AG04449 (cell line): ENCODE measurements at regions not wholly inside any gene's neighbourhood (a gene's known extent, or its start where the extent isn't known, plus 50 kb on each side); places are given as distances from the start of the nearest gene placed in this dataset.

Experiments used
- CTCF ChIA-PET: fragments of 350-600 bp; formaldehyde crosslinking; extraction: SDS; loops from one replicate; lab custom pipeline; 2021; ENCODE audit warnings: antibody characterized with exemption; lab: Yijun Ruan, JAX
- POLR2A ChIA-PET: fragments of 400-600, 350-600 bp; formaldehyde crosslinking; extraction: SDS; loops from one replicate; lab custom pipeline; 2020; ENCODE audit warnings: antibody characterized with exemption, inconsistent platforms; lab: Yijun Ruan, JAX
- DNase-seq: peaks from one replicate; pipeline ENCODE4 v3.0.0-alpha.2; 2010; ENCODE audit warnings: low read depth, low spot score
- H3K4me3 ChIP-seq: 2 replicates; pipeline ENCODE4 v1.5.1; 2011; ENCODE audit warnings: low read depth, mild to moderate bottlenecking, control low read depth, low read length
- TF ChIP-seq, protein P1 (sequence below): IDR thresholded peaks from one replicate; pipeline ENCODE4 v1.5.1; 2011; ENCODE audit warnings: mild to moderate bottlenecking, moderate library complexity, low read length, control low read depth, inconsistent platforms; ENCODE audit not compliant: insufficient read depth; ENCODE audit errors: missing control alignments

DNA sequence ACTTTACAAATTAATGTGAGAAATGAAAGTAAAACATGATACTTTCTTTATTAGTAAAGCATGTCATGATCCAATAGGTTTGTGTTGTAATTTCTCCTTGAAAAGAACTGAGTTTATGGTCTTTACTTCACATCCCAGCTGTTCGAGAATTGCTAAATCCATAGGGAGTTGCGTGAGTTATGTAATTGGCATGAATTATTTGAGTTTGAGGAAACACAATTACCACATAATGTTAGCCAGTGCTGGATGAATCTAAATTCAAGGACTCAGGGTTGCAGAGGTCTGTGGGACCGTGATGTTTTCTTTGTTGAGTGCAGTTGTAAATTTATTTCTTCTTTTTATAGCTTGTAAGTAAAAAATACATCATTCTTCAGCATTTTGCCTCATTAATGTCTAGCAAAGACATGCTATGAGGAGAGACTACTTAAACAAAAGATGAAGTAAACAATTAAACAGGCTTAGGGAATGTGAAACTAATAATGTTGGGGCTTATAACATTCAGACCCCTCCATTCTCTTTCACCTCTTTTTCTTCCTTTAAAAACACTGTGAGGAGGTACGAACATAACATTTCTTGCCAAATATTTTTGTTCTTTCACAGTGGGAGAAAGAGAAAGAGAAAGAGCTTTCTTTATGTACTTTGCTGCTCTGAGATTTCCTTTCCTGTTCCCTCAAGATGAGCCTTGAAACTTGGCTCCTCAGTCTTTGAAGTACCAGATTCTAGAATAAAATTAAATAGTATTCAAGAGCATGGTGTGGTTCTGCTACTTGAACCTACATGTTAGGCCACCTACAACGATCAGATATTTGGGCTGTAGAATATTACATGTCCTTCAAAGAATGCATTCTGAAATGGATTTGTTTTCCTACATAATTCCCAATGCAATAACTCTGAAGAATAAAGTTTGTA lies 159.6 kb upstream of the ANK2 start:
- TF ChIP-seq, protein P1, sequence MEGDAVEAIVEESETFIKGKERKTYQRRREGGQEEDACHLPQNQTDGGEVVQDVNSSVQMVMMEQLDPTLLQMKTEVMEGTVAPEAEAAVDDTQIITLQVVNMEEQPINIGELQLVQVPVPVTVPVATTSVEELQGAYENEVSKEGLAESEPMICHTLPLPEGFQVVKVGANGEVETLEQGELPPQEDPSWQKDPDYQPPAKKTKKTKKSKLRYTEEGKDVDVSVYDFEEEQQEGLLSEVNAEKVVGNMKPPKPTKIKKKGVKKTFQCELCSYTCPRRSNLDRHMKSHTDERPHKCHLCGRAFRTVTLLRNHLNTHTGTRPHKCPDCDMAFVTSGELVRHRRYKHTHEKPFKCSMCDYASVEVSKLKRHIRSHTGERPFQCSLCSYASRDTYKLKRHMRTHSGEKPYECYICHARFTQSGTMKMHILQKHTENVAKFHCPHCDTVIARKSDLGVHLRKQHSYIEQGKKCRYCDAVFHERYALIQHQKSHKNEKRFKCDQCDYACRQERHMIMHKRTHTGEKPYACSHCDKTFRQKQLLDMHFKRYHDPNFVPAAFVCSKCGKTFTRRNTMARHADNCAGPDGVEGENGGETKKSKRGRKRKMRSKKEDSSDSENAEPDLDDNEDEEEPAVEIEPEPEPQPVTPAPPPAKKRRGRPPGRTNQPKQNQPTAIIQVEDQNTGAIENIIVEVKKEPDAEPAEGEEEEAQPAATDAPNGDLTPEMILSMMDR, result no peak
- peak overlapping the region; percentile 9; the same call in 1 of the 2 replicates for H3K4me3 ChIP-seq
- ChIA-PET POLR2A (no interaction called here), CTCF (no interaction called here)
- peak; percentile 52 for DNase-seq

DNA sequence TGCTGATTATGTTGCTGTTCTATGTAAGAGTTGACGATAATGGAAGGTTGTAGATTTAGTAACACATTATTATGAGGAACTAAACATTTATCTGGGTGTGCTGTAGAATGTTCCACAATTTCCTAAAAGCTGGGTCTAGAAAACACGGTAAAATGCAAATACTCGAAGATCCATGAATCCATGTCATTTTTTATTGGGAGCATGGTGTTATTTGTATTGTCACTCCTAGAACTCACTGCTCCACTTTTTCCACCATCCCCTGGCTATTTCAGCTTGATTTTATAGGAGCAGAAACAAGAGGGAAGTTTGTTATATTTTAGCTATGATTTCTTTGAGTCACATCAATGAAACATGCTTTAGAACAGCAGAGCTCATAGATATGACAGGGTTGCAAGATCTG lies 155.0 kb upstream of the ANK2 start:
- no peak for DNase-seq
- CTCF ChIA-PET, result interaction anchor here (1.2 kb wide), 1 partner anchor 16 kb away, joined by 3 read pairs; no protein-coding TSS in a partner anchor
- no peak overlapping the region for H3K4me3 ChIP-seq
- POLR2A ChIA-PET, result no interaction called here
- TF ChIP-seq, protein P1, result no peak

DNA sequence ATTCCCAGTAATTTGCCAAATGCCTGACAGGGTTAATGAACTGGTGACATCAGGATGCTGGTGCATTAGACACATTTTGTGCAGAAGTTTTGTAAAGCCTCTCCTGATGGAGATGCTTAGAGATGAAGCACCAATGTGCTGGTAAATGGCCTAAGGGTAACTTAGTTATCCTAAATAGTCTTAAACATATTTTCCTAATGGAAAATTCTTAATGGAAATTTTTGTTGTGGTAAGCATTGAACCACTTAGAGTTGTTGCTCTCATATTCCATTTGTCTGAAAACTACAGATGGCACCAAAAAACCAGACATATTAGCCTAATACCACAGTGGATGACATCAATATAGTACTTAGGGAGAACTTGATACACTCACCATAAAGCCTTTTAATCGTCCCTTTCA lies 154.5 kb upstream of the ANK2 start:
- TF ChIP-seq, protein P1, result no peak
- H3K4me3 ChIP-seq, result no peak overlapping the region
- ChIA-PET POLR2A (interaction anchor here (1.0 kb wide), 1 partner anchor 22 kb away, joined by 3 read pairs; no protein-coding TSS in a partner anchor), CTCF (interaction anchor here (1.2 to 1.3 kb wide), 2 partner anchors 15 to 130 kb away, joined by 3 to 6 read pairs; no protein-coding TSS in a partner anchor)
- no peak for DNase-seq

DNA sequence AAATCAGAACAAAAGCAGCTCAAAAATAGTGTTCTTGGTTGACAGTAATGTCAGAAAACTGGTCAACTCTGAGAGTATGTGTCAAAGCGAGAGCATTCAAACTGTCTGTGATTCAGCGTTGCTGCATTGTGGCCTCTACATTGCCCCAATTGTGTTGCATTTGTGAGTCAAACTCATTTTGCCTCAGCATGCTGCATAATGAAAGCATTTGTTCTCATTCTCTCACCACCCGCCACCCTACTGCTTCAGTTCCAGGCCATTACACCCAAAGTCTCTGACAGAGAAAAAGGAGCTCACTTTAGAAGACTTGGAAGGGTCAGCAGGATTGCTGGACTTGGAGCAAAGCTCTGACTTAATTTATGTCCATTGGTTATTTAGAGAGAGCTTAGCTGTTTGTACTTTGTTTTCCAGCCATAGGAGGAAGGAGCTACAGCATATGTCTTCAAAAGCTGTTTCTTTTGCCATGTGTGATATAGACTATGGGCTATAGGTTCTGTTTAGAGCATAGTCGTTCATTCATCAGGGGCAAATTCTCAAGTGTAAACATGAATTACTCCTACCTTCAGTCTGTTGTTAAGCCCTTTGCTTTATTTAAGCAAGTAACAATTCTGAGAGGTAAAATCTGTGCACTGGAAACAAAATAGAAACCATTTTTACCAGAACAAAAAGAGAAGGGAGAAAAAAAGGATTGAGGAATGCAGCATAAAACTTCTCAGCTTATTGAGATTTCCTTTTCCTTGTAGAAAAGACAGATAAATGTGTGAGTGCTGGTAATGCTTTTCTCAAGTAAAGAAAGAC lies 153.4 kb upstream of the ANK2 start:
- TF ChIP-seq, protein P1, result no peak
- ChIA-PET CTCF (interaction anchor here (0.8 to 1.3 kb wide), 3 partner anchors 13 to 131 kb away, joined by 3 to 6 read pairs (median 4); no protein-coding TSS in a partner anchor), POLR2A (interaction anchor here (1.0 kb wide), 1 partner anchor 21 kb away, joined by 3 read pairs; no protein-coding TSS in a partner anchor)
- H3K4me3 ChIP-seq, result no peak overlapping the region
- DNase-seq, result no peak

DNA sequence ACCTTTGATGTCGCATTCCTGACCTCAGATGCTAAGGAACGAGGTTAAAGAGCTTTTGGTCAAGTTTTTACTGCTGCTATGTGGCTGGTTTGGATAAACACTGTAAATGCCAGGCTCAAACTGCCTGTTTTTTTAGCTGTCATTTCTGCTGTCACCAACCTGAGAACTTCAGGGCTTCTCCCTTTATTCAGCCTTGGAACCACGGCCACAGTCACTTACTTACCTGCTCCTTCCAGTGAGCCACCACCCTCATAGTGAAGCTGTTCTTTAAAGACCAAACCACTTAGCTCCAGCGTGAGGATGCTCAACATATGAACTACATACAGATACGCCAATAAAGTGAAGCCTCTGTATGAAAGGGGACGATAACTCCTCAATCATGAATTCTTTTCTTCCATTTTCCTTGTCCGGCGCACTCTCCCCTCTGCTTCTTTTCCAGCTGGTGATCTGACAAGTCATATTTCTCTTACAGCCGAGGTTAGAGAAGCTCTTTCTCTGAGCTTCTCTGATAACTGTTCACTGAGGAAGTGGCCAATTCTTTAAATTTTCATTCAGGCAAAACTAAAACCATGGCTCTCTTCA lies 152.8 kb upstream of the ANK2 start:
- TF ChIP-seq, protein P1, result no peak
- no peak for DNase-seq
- H3K4me3 ChIP-seq, result no peak overlapping the region
- CTCF ChIA-PET, result interaction anchor here (0.8 to 1.7 kb wide), 4 partner anchors 13 to 55 kb away, joined by 3 to 6 read pairs (median 4); no protein-coding TSS in a partner anchor
- POLR2A ChIA-PET, result no interaction called here
